HG03565 (cell line): ENCODE measurements at regions not wholly inside any gene's neighbourhood (a gene's known extent, or its start where the extent isn't known, plus 50 kb on each side); places are given as distances from the start of the nearest gene placed in this dataset.

ENCODE experiments used
- ATAC-seq: cut with Tn5 transposase; IDR thresholded peaks from one replicate; pipeline ENCODE4 v1.9.1; 2021; ENCODE audit warnings: mild to moderate bottlenecking, moderate library complexity; ENCODE audit not compliant: unreplicated experiment

GRCh38 chr21:39029086-39029755, 154.0 kb downstream of the PSMG1 start:
- ATAC-seq: no peak

DNA sequence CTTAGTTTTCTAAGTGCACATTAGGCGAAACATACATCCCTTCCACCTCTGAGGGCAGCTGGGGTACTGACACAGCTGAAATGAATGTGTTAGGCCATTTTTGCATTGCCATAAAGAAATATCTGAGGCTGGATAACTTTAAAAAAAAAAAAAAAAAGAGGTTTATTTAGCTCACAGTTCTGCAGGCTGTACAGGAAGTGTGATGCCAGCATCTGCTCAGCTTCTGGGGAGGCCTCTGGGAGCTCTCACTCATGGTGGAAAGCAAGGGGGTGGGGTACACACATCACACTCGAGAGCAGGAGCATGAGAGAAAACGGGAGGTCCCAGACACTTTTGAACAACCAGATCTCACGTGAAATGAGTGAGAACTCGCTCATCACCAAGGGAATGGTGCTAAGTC, 158.1 kb downstream of the PSMG1 start:
- ATAC-seq: no peak

GRCh38 chr21:39024538-39024937, 158.7 kb downstream of the PSMG1 start:
- ATAC-seq: no peak

DNA sequence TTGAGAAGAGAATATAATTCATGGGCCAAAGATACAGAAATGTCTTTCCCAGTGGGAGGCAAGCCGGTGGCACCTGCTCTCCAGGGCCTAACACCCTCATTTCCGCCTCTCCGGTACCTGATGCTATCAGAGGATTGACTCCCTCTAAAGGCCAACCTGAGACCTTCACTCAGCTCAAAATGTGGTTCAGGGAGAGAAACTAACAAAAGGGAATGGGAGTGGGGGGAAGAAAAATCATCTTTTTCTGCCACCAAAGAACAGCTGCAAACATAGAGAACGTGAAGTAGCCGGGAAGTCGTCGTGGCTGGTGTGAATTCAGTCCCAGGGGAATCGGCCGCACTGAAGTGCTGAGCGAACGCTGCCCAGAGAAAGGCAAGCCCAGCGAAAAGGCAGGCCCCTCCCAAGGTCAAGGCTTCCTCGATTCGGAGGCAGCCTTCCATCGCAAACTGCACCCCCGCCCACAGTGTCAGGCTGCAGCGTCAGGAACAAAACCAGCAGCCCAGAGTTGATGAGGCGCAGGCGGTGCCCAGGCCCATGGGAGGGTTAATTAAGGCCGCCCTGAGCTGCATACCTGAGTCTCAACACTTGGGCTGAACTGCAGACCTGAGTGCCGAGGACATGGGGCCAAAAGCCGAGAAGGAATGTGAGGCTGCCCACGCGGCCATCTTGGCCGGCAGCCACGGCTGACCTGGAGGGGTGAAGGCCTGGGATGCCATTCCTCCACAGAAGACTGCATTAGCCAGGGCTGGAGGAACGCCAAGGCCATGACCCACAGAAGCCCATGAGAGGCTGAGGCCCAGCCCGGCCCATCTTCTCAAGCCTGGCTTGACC, 160.2 kb downstream of the PSMG1 start:
- ATAC-seq: no peak

DNA sequence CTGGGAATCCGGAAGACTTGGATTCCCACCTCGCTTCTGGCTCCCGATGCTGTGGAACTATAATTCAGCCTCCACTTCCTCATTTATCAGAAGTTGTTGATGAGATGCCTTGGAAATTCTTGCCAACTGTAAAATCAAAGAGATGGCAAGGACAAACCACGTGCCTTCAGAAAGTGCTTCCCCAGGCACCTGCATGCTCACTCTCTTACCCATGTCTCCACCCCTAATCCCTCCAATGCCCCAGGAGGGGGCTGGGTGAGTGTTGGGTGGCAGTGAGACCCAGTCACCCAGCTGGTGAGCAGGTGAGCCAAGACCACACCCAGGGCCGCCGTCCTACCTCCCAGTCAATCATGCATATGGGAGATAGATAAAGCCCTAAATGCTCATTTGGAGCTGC, 160.8 kb downstream of the PSMG1 start:
- ATAC-seq: no peak

DNA sequence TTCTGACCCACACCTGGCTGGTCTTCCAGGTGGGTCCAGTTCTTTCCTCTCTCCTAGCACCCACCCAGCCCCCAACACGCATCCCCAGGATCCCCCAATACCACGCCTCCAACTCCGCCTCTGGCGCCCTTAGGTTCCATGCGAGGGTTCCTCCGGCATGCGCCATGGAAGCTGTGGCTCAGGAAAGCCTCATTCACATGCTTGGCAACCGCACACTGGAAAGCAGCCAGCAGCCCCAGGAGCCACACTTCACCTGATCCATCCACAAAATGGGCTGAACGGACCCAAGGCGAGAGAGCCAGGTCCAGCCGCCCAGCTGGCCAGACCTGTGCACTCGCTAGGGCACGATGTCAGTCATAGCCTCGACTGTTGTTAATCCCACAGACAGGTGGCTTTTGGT, 161.2 kb downstream of the PSMG1 start:
- ATAC-seq: no peak

- no peak for ATAC-seq
Measured at GRCh38 chr21:39021478-39021832, 161.8 kb downstream of the PSMG1 start.

- ATAC-seq: no peak
Measured at GRCh38 chr21:39020751-39021477, 162.3 kb downstream of the PSMG1 start.

GRCh38 chr21:39018730-39019129, 164.5 kb downstream of the PSMG1 start:
- no peak for ATAC-seq

- ATAC-seq: no peak
Measured at GRCh38 chr21:39016740-39017315, 166.4 kb downstream of the PSMG1 start.

GRCh38 chr21:39014747-39015146, 168.5 kb downstream of the PSMG1 start:
- no peak for ATAC-seq

DNA sequence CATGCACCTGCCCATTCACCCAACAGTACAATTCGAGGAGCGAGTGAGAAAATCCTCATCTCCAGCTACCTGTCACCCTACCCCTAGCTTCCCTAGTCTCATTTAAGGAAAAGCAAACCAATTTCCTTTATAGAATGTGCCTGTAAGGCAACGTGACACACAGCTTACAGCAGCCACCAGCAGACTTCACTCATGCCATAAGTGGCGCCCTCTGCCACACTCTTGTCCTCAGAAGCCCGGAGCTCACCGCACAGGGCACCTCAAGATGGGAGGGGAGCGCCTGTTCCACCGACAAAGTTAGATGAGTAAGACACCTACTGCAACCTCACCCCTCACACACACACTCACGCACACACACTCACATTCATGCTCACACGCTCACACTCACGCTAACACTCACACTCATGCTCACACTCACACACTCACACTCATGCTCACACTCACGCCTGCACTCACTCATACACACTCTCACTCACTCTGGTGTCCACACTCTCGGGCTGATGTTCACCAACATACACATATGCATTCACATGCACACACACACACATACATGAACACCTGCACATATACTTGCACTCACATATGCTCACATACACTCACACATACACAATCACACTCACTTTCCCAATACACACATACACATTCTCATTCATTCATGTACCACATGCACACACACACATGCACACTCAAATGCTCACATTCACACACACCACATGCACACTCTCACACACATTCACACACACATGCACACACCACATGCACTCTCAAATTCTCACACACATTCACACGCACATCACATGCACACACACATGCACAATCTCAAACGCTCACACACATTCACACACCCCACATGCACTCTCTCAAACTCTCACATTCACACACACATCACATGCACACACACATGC, 170.7 kb downstream of the PSMG1 start:
- ATAC-seq: no peak

- no peak for ATAC-seq
Measured at GRCh38 chr21:39011911-39012310, 171.3 kb downstream of the PSMG1 start.

DNA sequence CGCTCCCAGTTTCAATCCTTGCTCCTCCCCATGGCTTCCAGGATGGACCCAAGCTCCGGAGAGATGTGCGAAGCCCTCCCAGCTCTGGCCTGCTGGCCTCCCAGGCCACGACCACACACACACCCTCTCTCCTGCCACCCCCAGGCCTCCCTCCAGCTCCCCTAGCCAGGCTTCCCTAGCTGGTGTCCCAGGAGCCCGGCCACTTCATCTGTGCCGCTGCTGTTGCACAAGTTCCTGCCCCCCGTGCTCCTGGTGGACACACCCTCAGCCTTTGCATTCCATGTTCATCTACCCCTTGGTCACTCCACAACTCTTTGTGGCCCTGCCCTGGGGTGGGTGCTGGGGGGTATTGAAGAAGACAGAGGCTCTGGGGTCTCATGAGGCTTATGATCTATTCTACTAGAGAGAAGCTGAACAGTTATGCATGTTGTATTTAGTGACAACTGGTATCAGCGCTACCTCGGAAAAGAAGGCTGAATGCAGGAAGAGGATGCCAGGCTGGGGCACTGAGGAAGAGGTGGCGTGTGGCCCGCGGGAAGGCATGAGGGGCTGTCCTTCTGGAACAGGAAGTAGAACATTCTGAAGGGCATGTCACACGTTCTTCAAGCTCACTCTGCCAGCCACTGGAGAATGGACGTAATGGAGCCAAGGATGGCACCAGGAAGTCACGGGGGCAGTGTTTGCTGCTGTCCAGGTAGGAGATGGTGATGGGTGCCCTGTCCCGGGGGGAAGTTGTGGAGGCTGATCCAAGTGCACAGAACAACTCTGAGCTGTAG, 172.4 kb downstream of the PSMG1 start:
- no peak for ATAC-seq

GRCh38 chr21:39009587-39010225, 173.5 kb downstream of the PSMG1 start:
- ATAC-seq: no peak

GRCh38 chr21:39007985-39008384, 175.3 kb downstream of the PSMG1 start:
- ATAC-seq: no peak

DNA sequence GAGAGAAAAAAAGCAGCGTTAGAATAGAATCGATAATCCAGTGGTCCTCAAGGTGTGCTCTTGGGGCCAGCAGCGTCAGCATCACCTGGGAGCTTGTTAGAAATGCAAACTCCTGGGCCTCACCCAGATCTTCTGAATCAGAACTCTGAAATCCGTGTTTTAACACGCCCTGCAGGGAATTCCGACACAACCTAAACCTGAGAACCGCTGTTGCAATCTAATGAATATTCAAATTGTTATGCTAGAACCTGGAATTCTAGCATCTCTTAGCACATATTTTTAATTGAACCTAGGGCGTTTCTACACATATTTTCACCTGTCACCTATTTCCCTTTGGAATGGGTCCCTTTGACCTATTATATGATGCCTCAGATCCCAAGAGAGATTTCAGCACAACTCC, 175.7 kb downstream of the PSMG1 start:
- no peak for ATAC-seq

DNA sequence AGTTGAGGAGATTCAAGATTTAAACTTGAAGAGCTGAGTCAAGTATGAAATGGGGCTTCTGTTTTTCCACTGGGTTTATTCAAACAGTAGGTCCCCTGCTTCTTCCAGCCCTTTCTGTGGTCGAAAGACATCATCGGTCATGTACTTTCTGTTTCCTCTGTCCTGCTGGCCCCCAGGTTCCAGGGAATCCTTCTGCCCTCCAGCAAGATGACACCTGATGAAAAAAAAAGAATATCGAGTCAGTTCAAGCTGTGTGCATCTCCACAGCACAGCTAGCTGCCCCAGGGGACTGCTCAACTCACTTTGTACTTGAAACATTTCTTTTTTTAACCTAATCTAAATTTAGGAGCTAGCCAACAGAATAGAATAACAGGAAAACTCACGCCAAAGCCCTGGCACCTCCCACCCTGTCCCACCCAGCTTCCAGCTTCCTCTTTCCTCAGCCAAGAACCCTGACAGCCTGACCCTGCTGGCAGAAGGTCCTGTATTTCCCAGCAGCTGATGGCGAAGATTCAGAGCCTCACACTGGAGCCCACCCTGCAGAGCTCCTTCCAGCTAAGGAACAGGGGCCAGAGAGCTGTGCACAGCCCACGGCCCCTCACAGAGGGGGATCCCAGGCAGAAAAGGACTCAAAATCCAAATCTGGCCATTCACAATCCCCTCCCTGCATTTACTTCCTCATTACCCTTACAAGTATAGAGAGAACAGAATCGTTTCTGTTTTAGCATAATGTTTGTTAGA, 176.5 kb downstream of the PSMG1 start:
- ATAC-seq: no peak

- no peak for ATAC-seq
Measured at GRCh38 chr21:39005502-39005787, 177.8 kb downstream of the PSMG1 start.
